GM12873 (cell line): ENCODE measurements at regions not wholly inside any gene's neighbourhood (a gene's known extent, or its start where the extent isn't known, plus 50 kb on each side); places are given as distances from the start of the nearest gene placed in this dataset.

Source experiments
- CTCF ChIP-seq: IDR thresholded peaks from 2 replicates; pipeline ENCODE4 v1.5.1; 2012; ENCODE audit warnings: low read depth, mild to moderate bottlenecking, moderate library complexity, low read length, control low read depth; ENCODE audit not compliant: insufficient read depth; ENCODE audit errors: missing control alignments

GRCh38 chr12:124475295-124476010 is 92.0 kb downstream of the NCOR2 start:
- no peak for TF ChIP-seq CTCF

GRCh38 chr12:124474709-124475108 is 92.7 kb downstream of the NCOR2 start:
- TF ChIP-seq CTCF = no peak

GRCh38 chr12:124472690-124473279 is 94.6 kb downstream of the NCOR2 start:
- TF ChIP-seq CTCF = no peak

- TF ChIP-seq CTCF = no peak
Observed at GRCh38 chr12:124471828-124472227, 95.6 kb downstream of the NCOR2 start.

GRCh38 chr12:124470806-124471205 is 96.6 kb downstream of the NCOR2 start:
- TF ChIP-seq CTCF = no peak

- TF ChIP-seq CTCF = no peak
Observed at GRCh38 chr12:124470139-124470538, 97.3 kb downstream of the NCOR2 start.

GRCh38 chr12:124469193-124469888 is 98.1 kb downstream of the NCOR2 start:
- TF ChIP-seq CTCF = peak; percentile 86
